AG09309 (cell line): ENCODE measurements at regions not wholly inside any gene's neighbourhood (a gene's known extent, or its start where the extent isn't known, plus 50 kb on each side); places are given as distances from the start of the nearest gene placed in this dataset.
"Not testable (repeated sequence)": the region's sequence is repeated elsewhere in the genome, so short reads cannot be mapped to it uniquely, and the experiment has no call there.

ENCODE experiments used
- DNase-seq: peaks from one replicate; pipeline ENCODE4 v3.0.0-alpha.2; 2010; ENCODE audit warnings: low read depth
- H3K4me3 ChIP-seq: 2 replicates; pipeline ENCODE4 v1.5.1; 2011; ENCODE audit warnings: mild to moderate bottlenecking, low read depth, low read length, moderate library complexity; ENCODE audit not compliant: control insufficient read depth
- TF ChIP-seq, protein P1 (sequence below): IDR thresholded peaks from 2 replicates; pipeline ENCODE4 v1.5.1; 2011; ENCODE audit warnings: mild to moderate bottlenecking, low read depth, low read length, inconsistent platforms; ENCODE audit not compliant: insufficient read depth, control insufficient read depth; ENCODE audit errors: missing control alignments

DNA sequence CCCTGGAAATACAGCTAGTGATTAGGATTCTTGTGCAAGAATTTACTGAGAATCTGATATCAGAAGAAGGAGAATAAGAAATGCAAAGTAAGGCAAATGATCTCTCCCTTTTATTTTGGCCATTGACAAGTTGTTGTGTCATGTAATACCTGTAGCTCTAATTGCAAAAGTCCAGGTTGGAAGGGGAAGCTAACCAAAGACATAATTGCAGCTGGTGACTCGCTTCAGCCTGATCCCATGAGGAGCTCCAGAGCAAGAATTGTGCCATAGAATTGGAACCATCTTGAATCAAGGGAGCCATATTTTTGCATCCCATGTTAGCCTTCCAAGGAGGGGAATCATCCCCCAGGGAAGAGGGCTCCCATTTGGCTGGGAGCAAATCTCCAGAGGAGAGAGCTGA is 149.6 kb upstream of the MOCS2 start:
- DNase-seq, result no peak
- H3K4me3 ChIP-seq, result no peak overlapping the region
- TF ChIP-seq, protein P1, sequence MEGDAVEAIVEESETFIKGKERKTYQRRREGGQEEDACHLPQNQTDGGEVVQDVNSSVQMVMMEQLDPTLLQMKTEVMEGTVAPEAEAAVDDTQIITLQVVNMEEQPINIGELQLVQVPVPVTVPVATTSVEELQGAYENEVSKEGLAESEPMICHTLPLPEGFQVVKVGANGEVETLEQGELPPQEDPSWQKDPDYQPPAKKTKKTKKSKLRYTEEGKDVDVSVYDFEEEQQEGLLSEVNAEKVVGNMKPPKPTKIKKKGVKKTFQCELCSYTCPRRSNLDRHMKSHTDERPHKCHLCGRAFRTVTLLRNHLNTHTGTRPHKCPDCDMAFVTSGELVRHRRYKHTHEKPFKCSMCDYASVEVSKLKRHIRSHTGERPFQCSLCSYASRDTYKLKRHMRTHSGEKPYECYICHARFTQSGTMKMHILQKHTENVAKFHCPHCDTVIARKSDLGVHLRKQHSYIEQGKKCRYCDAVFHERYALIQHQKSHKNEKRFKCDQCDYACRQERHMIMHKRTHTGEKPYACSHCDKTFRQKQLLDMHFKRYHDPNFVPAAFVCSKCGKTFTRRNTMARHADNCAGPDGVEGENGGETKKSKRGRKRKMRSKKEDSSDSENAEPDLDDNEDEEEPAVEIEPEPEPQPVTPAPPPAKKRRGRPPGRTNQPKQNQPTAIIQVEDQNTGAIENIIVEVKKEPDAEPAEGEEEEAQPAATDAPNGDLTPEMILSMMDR, result no peak

DNA sequence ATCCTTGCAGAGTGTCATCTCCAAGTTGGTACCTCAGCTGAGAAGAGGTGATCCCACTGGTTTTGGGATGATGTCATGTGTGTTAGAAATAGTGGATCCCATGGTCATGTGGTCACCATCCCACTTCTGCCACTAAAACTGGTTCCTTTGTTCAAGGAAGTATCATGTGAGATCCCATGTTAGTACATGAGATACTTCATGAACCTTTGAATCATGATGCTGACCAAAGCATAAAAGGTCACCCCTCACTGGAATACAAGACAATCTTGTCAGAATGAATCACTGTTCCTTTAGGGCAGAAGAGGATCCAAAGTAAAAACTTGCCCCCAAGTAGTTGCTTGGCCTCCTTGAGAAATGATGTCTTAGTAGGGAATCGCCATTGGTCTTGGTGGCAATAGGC is 150.9 kb upstream of the MOCS2 start:
- DNase-seq, result no peak
- no peak overlapping the region for H3K4me3 ChIP-seq
- TF ChIP-seq, protein P1, result no peak

DNA sequence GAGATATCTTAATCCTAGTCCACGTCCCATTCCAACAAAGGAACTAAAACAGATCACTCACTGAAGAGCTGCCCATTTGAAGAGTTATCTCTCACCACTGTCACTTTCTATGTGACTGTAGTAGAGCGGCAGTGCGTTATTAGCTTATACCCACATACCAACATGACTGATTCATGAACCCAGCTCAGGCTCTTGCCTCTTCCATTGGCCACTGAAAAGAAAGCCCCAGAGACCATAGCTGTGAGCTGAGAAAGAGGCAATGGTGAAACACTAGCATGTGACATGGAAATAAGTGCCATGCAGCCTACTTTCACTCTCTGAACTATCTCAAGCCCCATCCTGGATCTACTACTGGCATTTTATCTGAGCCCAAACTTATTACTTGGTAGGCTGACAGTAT is 151.7 kb upstream of the MOCS2 start:
- TF ChIP-seq, protein P1, result no peak
- DNase-seq, result no peak
- H3K4me3 ChIP-seq, result no peak overlapping the region

DNA sequence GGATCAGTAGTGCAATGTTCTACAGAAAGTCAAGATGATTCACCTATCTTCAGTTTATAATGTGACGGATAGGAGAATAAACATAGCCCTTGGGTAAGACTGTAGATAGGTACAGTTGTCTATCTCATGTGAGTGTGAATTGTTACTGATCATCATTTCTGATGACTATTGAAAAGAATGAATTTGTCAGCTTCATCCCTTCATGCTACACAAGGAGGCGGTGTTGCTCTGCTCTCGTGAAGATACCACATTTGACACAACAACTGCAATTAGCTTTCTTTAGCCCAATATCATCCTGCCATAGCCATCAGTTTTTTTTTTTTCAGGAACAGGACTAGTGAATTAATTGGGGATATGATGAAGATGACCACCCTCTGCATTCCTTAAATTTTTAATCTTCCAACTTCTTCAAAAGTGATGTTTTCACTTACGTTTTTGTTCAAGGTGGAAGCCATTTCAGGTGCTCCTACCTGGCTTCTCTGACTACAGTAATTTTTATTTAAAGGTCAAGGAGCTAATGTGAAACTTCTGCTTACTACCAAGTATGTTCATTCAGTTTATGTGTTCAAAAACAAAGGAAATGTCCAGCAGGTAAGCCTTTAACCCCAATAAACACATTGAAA is 152.9 kb upstream of the MOCS2 start:
- TF ChIP-seq, protein P1, result peak; percentile 68
- DNase-seq, result no peak
- no peak overlapping the region for H3K4me3 ChIP-seq

DNA sequence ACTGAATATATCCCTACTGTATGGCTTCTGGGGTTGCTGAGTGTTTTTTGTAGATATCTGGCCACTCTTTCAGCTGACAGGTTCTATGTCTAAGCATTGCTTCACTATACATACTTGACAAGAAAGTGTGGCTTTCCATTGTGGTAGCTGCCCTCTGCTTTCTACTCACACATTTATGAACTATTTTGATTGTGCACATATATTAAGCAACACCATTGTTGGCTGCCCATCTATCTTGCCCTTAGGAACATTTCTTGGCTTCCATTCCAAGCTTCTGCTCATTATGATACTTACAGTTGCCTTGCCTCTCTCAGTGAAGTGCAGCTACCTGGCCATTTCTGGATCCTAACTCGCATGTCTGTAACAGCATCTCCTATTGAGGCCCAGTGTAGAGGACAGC is 153.6 kb upstream of the MOCS2 start:
- H3K4me3 ChIP-seq, result no peak overlapping the region
- no peak for DNase-seq
- TF ChIP-seq, protein P1, result no peak

DNA sequence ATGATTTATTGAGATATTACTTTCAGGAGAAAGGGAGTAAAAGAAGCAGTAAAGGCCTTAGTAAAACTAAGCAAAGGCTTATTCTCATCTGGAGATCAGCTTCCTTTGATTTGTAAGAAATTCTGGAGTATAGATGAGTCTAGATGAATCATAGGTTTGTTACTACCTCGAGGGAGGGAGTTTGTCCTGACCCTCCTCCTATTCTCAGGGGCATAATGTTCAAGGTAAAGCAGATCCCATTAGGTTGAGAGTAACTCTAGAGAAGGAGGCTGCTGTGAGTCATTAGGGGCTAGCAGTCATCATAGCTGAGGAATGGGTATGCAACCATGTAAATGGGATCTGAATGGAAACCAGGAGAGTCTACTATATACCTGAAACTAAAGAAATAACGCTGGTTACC is 155.5 kb upstream of the MOCS2 start:
- no peak for DNase-seq
- H3K4me3 ChIP-seq, result no peak overlapping the region
- TF ChIP-seq, protein P1, result no peak

DNA sequence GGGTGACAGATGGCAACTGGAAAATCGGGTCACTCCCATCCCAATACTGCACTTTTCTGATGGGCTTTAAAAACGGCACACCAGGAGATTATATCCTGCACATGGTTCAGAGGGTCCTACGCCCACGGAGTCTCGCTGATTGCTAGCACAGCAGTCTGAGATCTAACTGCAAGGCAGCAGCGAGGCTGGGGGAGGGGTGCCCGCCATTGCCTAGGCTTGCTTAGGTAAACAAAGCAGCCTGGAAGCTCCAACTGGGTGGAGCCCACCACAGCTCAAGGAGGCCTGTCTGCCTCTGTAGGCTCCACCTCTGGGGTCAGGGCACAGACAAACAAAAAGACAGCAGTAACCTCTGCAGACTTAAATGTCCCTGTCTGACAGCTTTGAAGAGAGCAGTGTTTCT is 158.7 kb upstream of the MOCS2 start:
- H3K4me3 ChIP-seq, DNase-seq: not testable (repeated sequence)
